ENCODE measurements at regions not wholly inside any gene's neighbourhood (a gene's known extent, or its start where the extent isn't known, plus 50 kb on each side); places are given as distances from the start of the nearest gene placed in this dataset.

DNA sequence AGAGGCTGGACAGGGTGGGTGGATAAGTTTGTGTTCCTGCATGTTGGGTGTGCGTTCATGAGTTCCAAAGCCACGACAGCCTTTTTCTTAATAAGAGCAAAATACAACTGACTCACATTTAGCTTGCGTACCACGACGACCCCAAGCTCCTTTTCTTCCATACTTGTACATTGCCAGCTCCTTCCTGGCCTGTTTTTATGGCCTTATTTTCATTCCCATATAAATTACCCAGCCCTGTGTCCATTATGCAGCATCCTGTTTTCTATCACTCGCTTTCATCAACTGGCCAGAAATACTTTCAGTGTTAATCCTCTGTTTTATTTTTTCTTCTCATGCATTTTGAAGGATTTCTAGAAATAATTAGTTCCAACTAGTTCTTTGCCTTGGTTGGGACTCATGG is 499.1 kb downstream of the FOXO1 start:
- H2AFZ ChIP-seq = no peak overlapping the region
- H3K27me3 ChIP-seq = peaks cover 17% of the 10 kb centered on the region
- H3K4me2 ChIP-seq = no peak overlapping the region

DNA sequence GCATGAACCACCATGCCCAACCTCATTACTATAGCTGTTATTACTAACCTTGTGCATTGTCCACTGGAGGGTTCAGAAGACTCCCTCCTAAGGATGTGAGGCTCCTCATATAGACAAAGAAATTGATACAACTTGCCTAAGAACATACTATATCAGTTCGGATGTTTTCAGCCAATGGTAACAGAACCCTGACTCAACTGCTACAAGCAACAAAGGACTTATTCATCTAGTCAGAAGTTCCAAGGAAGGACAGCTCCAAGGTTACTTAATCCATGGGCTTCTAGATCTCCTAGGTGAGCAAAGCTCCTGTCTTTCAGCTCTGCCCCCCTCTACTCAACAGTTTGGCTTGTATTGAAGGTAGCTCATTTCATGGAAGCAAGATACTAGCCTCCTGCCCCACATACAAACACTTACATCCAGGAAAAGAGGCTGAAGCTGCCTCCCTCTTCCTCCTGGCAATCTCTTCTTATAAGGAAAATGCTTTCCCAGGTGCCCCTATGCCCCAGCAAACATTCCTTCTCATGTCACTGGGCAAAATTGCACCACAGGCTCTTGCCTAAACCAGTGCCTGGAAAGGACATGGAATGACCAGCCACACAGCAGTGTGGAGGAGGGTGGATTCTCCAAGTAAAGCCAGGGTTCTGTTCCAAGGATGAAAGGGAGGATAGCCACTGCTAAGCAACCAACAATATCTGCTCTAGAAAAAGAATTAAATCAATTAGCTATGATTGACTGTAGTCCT is 497.8 kb downstream of the FOXO1 start:
- no peaks in the 10 kb centered on the region for H3K36me3 ChIP-seq (replicated peaks; ENCODE audit: insufficient read depth, low read depth)
- no peak for DNase-seq (ENCODE audit: low spot score)
- no peaks in the 10 kb centered on the region for H3K9me2 ChIP-seq (replicated peaks; ENCODE audit: insufficient read depth)
- no peaks in the 10 kb centered on the region for H3K79me2 ChIP-seq
- no peaks in the 10 kb centered on the region for H3K9me3 ChIP-seq (ENCODE audit: low read depth)
- H3K4me3 ChIP-seq = no peak overlapping the region
- H4K20me1 ChIP-seq (ENCODE audit: insufficient read depth, poor library complexity, severe bottlenecking) = no peaks in the 10 kb centered on the region
- TF ChIP-seq, protein P1, sequence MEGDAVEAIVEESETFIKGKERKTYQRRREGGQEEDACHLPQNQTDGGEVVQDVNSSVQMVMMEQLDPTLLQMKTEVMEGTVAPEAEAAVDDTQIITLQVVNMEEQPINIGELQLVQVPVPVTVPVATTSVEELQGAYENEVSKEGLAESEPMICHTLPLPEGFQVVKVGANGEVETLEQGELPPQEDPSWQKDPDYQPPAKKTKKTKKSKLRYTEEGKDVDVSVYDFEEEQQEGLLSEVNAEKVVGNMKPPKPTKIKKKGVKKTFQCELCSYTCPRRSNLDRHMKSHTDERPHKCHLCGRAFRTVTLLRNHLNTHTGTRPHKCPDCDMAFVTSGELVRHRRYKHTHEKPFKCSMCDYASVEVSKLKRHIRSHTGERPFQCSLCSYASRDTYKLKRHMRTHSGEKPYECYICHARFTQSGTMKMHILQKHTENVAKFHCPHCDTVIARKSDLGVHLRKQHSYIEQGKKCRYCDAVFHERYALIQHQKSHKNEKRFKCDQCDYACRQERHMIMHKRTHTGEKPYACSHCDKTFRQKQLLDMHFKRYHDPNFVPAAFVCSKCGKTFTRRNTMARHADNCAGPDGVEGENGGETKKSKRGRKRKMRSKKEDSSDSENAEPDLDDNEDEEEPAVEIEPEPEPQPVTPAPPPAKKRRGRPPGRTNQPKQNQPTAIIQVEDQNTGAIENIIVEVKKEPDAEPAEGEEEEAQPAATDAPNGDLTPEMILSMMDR (IDR thresholded peaks at IDR 0.05; ENCODE audit: poor library complexity) = no peak
- TF ChIP-seq EZH2phosphoT487 (IDR thresholded peaks at IDR 0.05; ENCODE audit: low read depth, severe bottlenecking, unreplicated experiment) = no peak
- no peak for TF ChIP-seq EZH2 (IDR thresholded peaks at IDR 0.05; ENCODE audit: borderline replicate concordance)
- H3K27me3 ChIP-seq = peaks cover 17% of the 10 kb centered on the region
- H3K27ac ChIP-seq = no peak overlapping the region
- 92% methylated on average over 1 of the region's 1 CpG for WGBS (ENCODE audit: low lambda C conversion rate, missing lambda C conversion rate)
- H3K4me2 ChIP-seq = no peak overlapping the region
- peaks cover 7% of the 10 kb centered on the region for H3K4me1 ChIP-seq (ENCODE audit: insufficient read depth)
- H2AFZ ChIP-seq = no peak overlapping the region

More for the DNA sequence above, 499.1 kb downstream of the FOXO1 start:
- Histone ChIP-seq H4K20me1 (ENCODE audit: insufficient read depth, poor library complexity, severe bottlenecking) (no peaks in the 10 kb centered on the region), H3K9me3 (ENCODE audit: low read depth) (no peaks in the 10 kb centered on the region), H3K27ac (no peak overlapping the region), H3K4me3 (no peak overlapping the region), H3K79me2 (no peaks in the 10 kb centered on the region), H3K36me3 (replicated peaks; ENCODE audit: insufficient read depth, low read depth) (no peaks in the 10 kb centered on the region), H3K9me2 (replicated peaks; ENCODE audit: insufficient read depth) (no peaks in the 10 kb centered on the region), H3K4me1 (ENCODE audit: insufficient read depth) (peaks cover 8% of the 10 kb centered on the region)
- WGBS (ENCODE audit: low lambda C conversion rate, missing lambda C conversion rate) = 81% methylated on average over 6 of the region's 6 CpGs
- TF ChIP-seq EZH2 (IDR thresholded peaks at IDR 0.05; ENCODE audit: borderline replicate concordance) (no peak), EZH2phosphoT487 (IDR thresholded peaks at IDR 0.05; ENCODE audit: low read depth, severe bottlenecking, unreplicated experiment) (no peak)
- TF ChIP-seq, protein P1 (IDR thresholded peaks at IDR 0.05; ENCODE audit: poor library complexity) = no peak
- no peak for DNase-seq (ENCODE audit: low spot score)

DNA sequence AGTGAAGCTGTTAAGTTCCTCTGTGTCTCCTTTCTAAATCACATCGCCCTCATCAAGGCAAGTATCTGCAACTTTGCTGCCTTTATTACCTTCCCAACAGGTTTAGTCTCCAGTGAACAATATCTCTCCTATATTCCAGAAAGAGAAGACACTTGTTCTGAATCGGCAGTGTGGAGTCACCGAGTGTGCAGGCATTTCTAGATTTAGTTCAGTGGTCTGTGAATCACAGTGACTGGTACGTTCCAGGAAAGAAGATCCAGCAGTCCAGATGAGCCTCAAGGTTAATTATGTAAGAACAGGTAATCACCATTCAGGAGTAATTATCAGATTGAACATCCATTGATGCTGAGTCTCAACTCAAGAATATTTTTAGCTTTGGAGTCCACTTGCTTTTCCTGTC is 497.0 kb downstream of the FOXO1 start:
- no peaks in the 10 kb centered on the region for H3K9me3 ChIP-seq (ENCODE audit: low read depth)
- H3K79me2 ChIP-seq = no peaks in the 10 kb centered on the region
- H3K4me2 ChIP-seq = no peak overlapping the region
- H4K20me1 ChIP-seq (ENCODE audit: insufficient read depth, poor library complexity, severe bottlenecking) = no peaks in the 10 kb centered on the region
- no peak overlapping the region for H3K4me3 ChIP-seq
- H3K36me3 ChIP-seq (replicated peaks; ENCODE audit: insufficient read depth, low read depth) = no peaks in the 10 kb centered on the region
- no peak overlapping the region for H3K27ac ChIP-seq
- peaks cover 4% of the 10 kb centered on the region for H3K4me1 ChIP-seq (ENCODE audit: insufficient read depth)
- no peaks in the 10 kb centered on the region for H3K9me2 ChIP-seq (replicated peaks; ENCODE audit: insufficient read depth)
- no peak for DNase-seq (ENCODE audit: low spot score)
- H2AFZ ChIP-seq = no peak overlapping the region
- TF ChIP-seq, protein P1 (IDR thresholded peaks at IDR 0.05; ENCODE audit: poor library complexity) = no peak
- TF ChIP-seq EZH2 (IDR thresholded peaks at IDR 0.05; ENCODE audit: borderline replicate concordance) = no peak
- no peak for TF ChIP-seq EZH2phosphoT487 (IDR thresholded peaks at IDR 0.05; ENCODE audit: low read depth, severe bottlenecking, unreplicated experiment)
- H3K27me3 ChIP-seq = peaks cover 17% of the 10 kb centered on the region
- WGBS (ENCODE audit: low lambda C conversion rate, missing lambda C conversion rate) = 68% methylated on average over 4 of the region's 4 CpGs
